K562 (cell line): ENCODE measurements at regions not wholly inside any gene's neighbourhood (a gene's known extent, or its start where the extent isn't known, plus 50 kb on each side); places are given as distances from the start of the nearest gene placed in this dataset.

Experiments
- ATAC-seq: fragments of 200-7000 bp; cut with Tn5 transposase; 3 replicates; pipeline ENCODE4 v1.9.1; 2020; ENCODE audit warnings: moderate library complexity
- BruUV-seq: library from RNA; stranded (reverse); fragments of 400-500 nt; replicated peaks from 2 replicates; lab custom pipeline; 2021; lab: Mats Ljungman, UMichigan
- CTCF ChIA-PET: fragments of 300-600 bp; formaldehyde crosslinking; extraction: SDS; loops from one replicate; lab custom pipeline; 2021; ENCODE audit warnings: low intra/inter-chr PET ratio; lab: Yijun Ruan, JAX
- POLR2A ChIA-PET: fragments of 300-600, 350-650 bp; sonication (Branson Sonifier 250); formaldehyde crosslinking; extraction: SDS; loops from one replicate; lab custom pipeline; 2021; ENCODE audit warnings: antibody characterized with exemption, inconsistent platforms; lab: Yijun Ruan, JAX
- DNase-seq, 4 experiments: peaks; one replicate each; pipeline versions ENCODE4 v3.0.0 to v3.0.0-alpha.2; 2011 to 2018; ENCODE audit warnings: low spot score in 3 of 4, mixed read lengths in 3 of 4; ENCODE audit errors: extremely low read depth in 1 of 4
- FAIRE-seq: peaks from 2 replicates; lab custom pipeline; 2011; peaks lifted over from hg19 to GRCh38; lab: Jason Lieb, UNC
- H2AFZ ChIP-seq: 2 replicates; pipeline ENCODE4 v1.6.0; 2011; ENCODE audit warnings: low read depth, low read length, control low read depth, inconsistent platforms
- H3K27ac ChIP-seq: fragments of 200-600 bp; 3 replicates; pipeline ENCODE4 v1.8.0; 2011; ENCODE audit warnings: low read depth, mild to moderate bottlenecking, control low read depth, inconsistent platforms, low read length, moderate library complexity, mixed read lengths; ENCODE audit errors: extremely low read depth
- H3K27me3 ChIP-seq, 2 experiments: fragments of 300-600 bp in 1 of 2; 2 replicates in 1 of 2; 3 replicates in 1 of 2; pipeline versions ENCODE4 v1.6.0 to v1.8.0; 2011; ENCODE audit warnings: inconsistent platforms in 2 of 2, low read length in 2 of 2, mild to moderate bottlenecking in 1 of 2, mixed read lengths in 1 of 2, moderate library complexity in 1 of 2; ENCODE audit not compliant: control insufficient read depth in 2 of 2, insufficient read depth in 2 of 2
- H3K36me3 ChIP-seq: fragments of 300-600 bp; 3 replicates; pipeline ENCODE4 v1.8.0; 2011; ENCODE audit warnings: mild to moderate bottlenecking, low read length, inconsistent platforms; ENCODE audit not compliant: control insufficient read depth, insufficient read depth
- H3K4me1 ChIP-seq, 2 experiments: fragments of 200-600 bp in 1 of 2; replicated peaks in 1 of 2; 2 replicates in 1 of 2; 3 replicates in 1 of 2; pipeline versions ENCODE4 v1.5.1 to v1.8.0; 2011; ENCODE audit warnings: inconsistent platforms in 2 of 2, low read length in 2 of 2, mild to moderate bottlenecking in 1 of 2, mixed read lengths in 1 of 2, moderate library complexity in 1 of 2; ENCODE audit not compliant: control insufficient read depth in 2 of 2, insufficient read depth in 2 of 2
- H3K4me2 ChIP-seq: 2 replicates; pipeline ENCODE4 v1.6.1; 2011; ENCODE audit warnings: low read length, control low read depth, inconsistent platforms, mixed read lengths; ENCODE audit not compliant: insufficient read depth
- H3K4me3 ChIP-seq: fragments of 200-600 bp; sonication (generic), shearing (Covaris generic); 2 replicates; pipeline ENCODE4 v1.5.1; 2016; ENCODE audit warnings: control low read depth, inconsistent platforms
- H3K79me2 ChIP-seq: fragments of 200-600 bp; 3 replicates; pipeline ENCODE4 v1.8.0; 2011; ENCODE audit warnings: low read length, inconsistent platforms; ENCODE audit not compliant: control insufficient read depth, insufficient read depth
- H3K9ac ChIP-seq, 2 experiments: 2 replicates each; pipeline versions ENCODE4 v1.6.0 to v1.6.1; 2011; ENCODE audit warnings: low read depth in 2 of 2, low read length in 2 of 2, control low read depth in 1 of 2, inconsistent platforms in 1 of 2, mild to moderate bottlenecking in 1 of 2, mixed read lengths in 1 of 2; ENCODE audit not compliant: insufficient read depth in 1 of 2
- H3K9me1 ChIP-seq: one replicate; pipeline ENCODE4 v1.6.0; 2011; ENCODE audit warnings: inconsistent platforms, mild to moderate bottlenecking, low read length, moderate library complexity; ENCODE audit not compliant: control insufficient read depth, insufficient read depth
- H3K9me3 ChIP-seq: replicated peaks from 2 replicates; pipeline ENCODE4 v1.5.1; 2011; ENCODE audit warnings: low read depth, low read length, inconsistent platforms; ENCODE audit not compliant: control insufficient read depth, insufficient read depth
- H4K20me1 ChIP-seq: replicated peaks from 2 replicates; pipeline ENCODE4 v1.6.1; 2011; ENCODE audit warnings: low read length, inconsistent platforms, mixed read lengths; ENCODE audit not compliant: control insufficient read depth, insufficient read depth
- NFIX ChIP-seq: fragments of 250-450 bp; sonication (Bioruptor Pico); IDR thresholded peaks from 2 replicates; pipeline ENCODE4 v1.4.0; 2020; ENCODE audit warnings: low read depth, mild to moderate bottlenecking, moderate library complexity
- RBM17 ChIP-seq: fragments of 200-400 bp; formaldehyde crosslinking; IDR thresholded peaks from 2 replicates; pipeline ENCODE4 v1.6.1; 2017; ENCODE audit warnings: low read depth, mild to moderate bottlenecking, low read length, borderline replicate concordance
- REST ChIP-seq, 2 experiments: fragments of 450-650 bp; formaldehyde crosslinking in 1 of 2; IDR thresholded peaks; 2 replicates each; pipeline versions ENCODE4 v1.4.0 to v1.6.1; 2014 to 2020; ENCODE audit warnings: mild to moderate bottlenecking in 2 of 2, borderline replicate concordance in 1 of 2, low read depth in 1 of 2
- SIX5 ChIP-seq, 2 experiments: IDR thresholded peaks; 2 replicates each; pipeline ENCODE4 v1.6.1; 2011; ENCODE audit warnings: low read length in 2 of 2, borderline replicate concordance in 1 of 2, low read depth in 1 of 2, mild to moderate bottlenecking in 1 of 2, moderate library complexity in 1 of 2; ENCODE audit not compliant: insufficient read depth in 1 of 2
- WGBS: fragments of 100-300 bp; shearing (Covaris generic); methylation state at CpG from one replicate; pipeline ENCODE4 v1.1.6; 2016; ENCODE audit warnings: low coverage, mixed read lengths; ENCODE audit not compliant: insufficient coverage; ENCODE audit errors: missing lambda C conversion rate; 5-methylcytosine and 5-hydroxymethylcytosine counted together
- in situ Hi-C: fragments of 300-500 bp; cut with MboI; formaldehyde crosslinking; loops from 4 replicates; pipeline ENCODE4 v1.15.0; 2018; ENCODE audit warnings: inconsistent platforms, mixed read lengths
- intact Hi-C: fragments of 100-400 bp; cut with micrococcal nuclease; formaldehyde crosslinking; loops from 2 replicates; pipeline ENCODE4 v1.14.2; 2022
- TF ChIP-seq, protein P1 (sequence below): sonication (generic); formaldehyde crosslinking; IDR thresholded peaks from 2 replicates; pipeline ENCODE4 v1.8.0; 2022; ENCODE audit warnings: mild to moderate bottlenecking, low read depth, missing genetic modification reagents

DNA sequence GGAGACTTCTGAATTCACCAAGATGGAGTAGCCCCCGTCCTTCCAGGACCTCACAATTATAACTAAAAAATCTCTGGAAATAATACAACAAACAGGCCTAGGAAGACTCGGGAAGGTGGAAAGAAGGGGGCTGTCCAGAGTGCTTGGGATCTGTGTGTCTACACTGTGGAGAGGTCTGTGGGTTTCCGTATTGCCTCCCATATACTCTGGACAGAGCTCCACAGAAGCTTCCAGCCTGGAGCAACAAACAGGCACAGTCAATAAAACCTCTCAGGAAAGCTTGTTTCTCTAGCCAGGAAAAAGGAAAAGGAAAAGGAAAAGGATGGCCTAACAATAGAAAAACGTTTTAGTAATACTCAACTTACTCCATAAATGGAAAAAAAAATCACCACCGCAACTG, 655.9 kb downstream of the DSC3 start:
- in situ Hi-C loops (no loop called here), intact Hi-C loops (loop anchor here (5.0 to 10.0 kb wide), 2 partner anchors 51 to 288 kb away; no protein-coding TSS in a partner anchor)
- H3K27ac ChIP-seq, result peak overlapping the region; percentile 12; the same call in 1 of the 3 replicates
- H2AFZ ChIP-seq, result peak overlapping the region; percentile 5; the same call in 1 of the 2 replicates
- H3K36me3 ChIP-seq, result no peaks in the 10 kb centered on the region
- H3K79me2 ChIP-seq, result no peaks in the 10 kb centered on the region
- no peak for FAIRE-seq
- H3K4me2 ChIP-seq, result no peak overlapping the region; the same call in 1 of the 2 replicates
- no peak overlapping the region for H3K4me3 ChIP-seq
- BruUV-seq, result no TSS peak
- H3K9me1 ChIP-seq, result no peaks in the 10 kb centered on the region
- peak; percentile 69 for ATAC-seq
- no peaks in the 10 kb centered on the region for H3K4me1 ChIP-seq
- POLR2A ChIA-PET, result interaction anchor here (0.5 kb wide), 1 partner anchor 433 kb away, joined by 3 read pairs; no protein-coding TSS in a partner anchor
- DNase-seq, result peak in 1 of 4 experiments; percentile 23
- H3K27me3 ChIP-seq, result no peaks in the 10 kb centered on the region
- H3K9ac ChIP-seq, result peak overlapping the region in 1 of 2 experiments; percentile 24; a peak in 1 of 4 replicates
- CTCF ChIA-PET, result no interaction called here
- H3K9me3 ChIP-seq, result no peaks in the 10 kb centered on the region
- peak; percentile 27; the same call in 1 of the 2 replicates for TF ChIP-seq REST (IDR thresholded peaks at IDR 0.05; ENCODE audit: borderline replicate concordance)
- TF ChIP-seq REST (CRISPR knock-in tag; IDR thresholded peaks at IDR 0.05; ENCODE audit: low read depth), result no peak
- TF ChIP-seq, protein P1, sequence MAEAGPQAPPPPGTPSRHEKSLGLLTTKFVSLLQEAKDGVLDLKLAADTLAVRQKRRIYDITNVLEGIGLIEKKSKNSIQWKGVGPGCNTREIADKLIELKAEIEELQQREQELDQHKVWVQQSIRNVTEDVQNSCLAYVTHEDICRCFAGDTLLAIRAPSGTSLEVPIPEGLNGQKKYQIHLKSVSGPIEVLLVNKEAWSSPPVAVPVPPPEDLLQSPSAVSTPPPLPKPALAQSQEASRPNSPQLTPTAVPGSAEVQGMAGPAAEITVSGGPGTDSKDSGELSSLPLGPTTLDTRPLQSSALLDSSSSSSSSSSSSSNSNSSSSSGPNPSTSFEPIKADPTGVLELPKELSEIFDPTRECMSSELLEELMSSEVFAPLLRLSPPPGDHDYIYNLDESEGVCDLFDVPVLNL (CRISPR knock-in tag), result no peak
- no peak for TF ChIP-seq RBM17
- TF ChIP-seq NFIX (CRISPR knock-in tag), result no peak
- TF ChIP-seq SIX5 (IDR thresholded peaks at IDR 0.05; ENCODE audit: borderline replicate concordance in 1 of 2, insufficient read depth in 1 of 2, low read depth in 1 of 2, low read length in 2 of 2), result no peak
- WGBS, result 8% methylated on average over 5 of the region's 5 CpGs
- H4K20me1 ChIP-seq, result no peaks in the 10 kb centered on the region
